Endothelial cell of umbilical vein (primary cell): ENCODE measurements at regions not wholly inside any gene's neighbourhood (a gene's known extent, or its start where the extent isn't known, plus 50 kb on each side); places are given as distances from the start of the nearest gene placed in this dataset.

Source experiments
- CTCF ChIP-seq, 2 donors: IDR thresholded peaks; 1 replicate in 1 of 2; 2 replicates in 1 of 2; pipeline ENCODE4 v1.5.1; 2011; ENCODE audit warnings: low read length in 2 of 2, mild to moderate bottlenecking in 2 of 2, moderate library complexity in 2 of 2, control low read depth in 1 of 2, inconsistent platforms in 1 of 2, low read depth in 1 of 2; ENCODE audit not compliant: insufficient read depth in 1 of 2; ENCODE audit errors: extremely low read depth in 1 of 2
- EZH2 ChIP-seq: IDR thresholded peaks from 2 replicates; pipeline ENCODE4 v1.6.1; 2012; ENCODE audit warnings: borderline replicate concordance, low read depth, mild to moderate bottlenecking, moderate library complexity, low read length, inconsistent platforms; ENCODE audit not compliant: severe bottlenecking
- FOS ChIP-seq: IDR thresholded peaks from 2 replicates; pipeline ENCODE4 v1.6.1; 2011; ENCODE audit warnings: mild to moderate bottlenecking, low read length, moderate library complexity, borderline replicate concordance; ENCODE audit not compliant: insufficient read depth
- JUN ChIP-seq: IDR thresholded peaks from 2 replicates; pipeline ENCODE4 v1.6.1; 2011; ENCODE audit warnings: borderline replicate concordance, low read depth; ENCODE audit not compliant: insufficient read length, insufficient read depth
- MAX ChIP-seq: IDR thresholded peaks from 2 replicates; pipeline ENCODE4 v1.6.1; 2011; ENCODE audit not compliant: insufficient read depth, insufficient read length
- MYC ChIP-seq: IDR thresholded peaks from one replicate; pipeline ENCODE4 v1.6.1; 2011; ENCODE audit warnings: mild to moderate bottlenecking, low read depth, low read length
- POLR2A ChIP-seq: IDR thresholded peaks from 2 replicates; pipeline ENCODE4 v1.6.1; 2012; ENCODE audit warnings: low read depth, mild to moderate bottlenecking, control low read depth, low read length
- POLR2AphosphoS5 ChIP-seq: IDR thresholded peaks from 2 replicates; pipeline ENCODE4 v1.6.1; 2012; ENCODE audit warnings: low read depth, mild to moderate bottlenecking, control low read depth, low read length, moderate library complexity; ENCODE audit not compliant: insufficient read depth

- no peak for TF ChIP-seq POLR2A
- no peak for TF ChIP-seq CTCF (IDR thresholded peaks at IDR 0.05; ENCODE audit: extremely low read depth in 1 of 2, insufficient read depth in 1 of 2, low read depth in 1 of 2, low read length in 2 of 2)
- no peak for TF ChIP-seq EZH2
- no peak for TF ChIP-seq JUN
- TF ChIP-seq POLR2AphosphoS5: no peak
- no peak for TF ChIP-seq MAX
- no peak for TF ChIP-seq FOS
- TF ChIP-seq MYC: no peak
Observed at GRCh38 chr2:65501074-65501473, 68.7 kb upstream of the SPRED2 start.
